ENCODE measurements at regions not wholly inside any gene's neighbourhood (a gene's known extent, or its start where the extent isn't known, plus 50 kb on each side); places are given as distances from the start of the nearest gene placed in this dataset.

DNA sequence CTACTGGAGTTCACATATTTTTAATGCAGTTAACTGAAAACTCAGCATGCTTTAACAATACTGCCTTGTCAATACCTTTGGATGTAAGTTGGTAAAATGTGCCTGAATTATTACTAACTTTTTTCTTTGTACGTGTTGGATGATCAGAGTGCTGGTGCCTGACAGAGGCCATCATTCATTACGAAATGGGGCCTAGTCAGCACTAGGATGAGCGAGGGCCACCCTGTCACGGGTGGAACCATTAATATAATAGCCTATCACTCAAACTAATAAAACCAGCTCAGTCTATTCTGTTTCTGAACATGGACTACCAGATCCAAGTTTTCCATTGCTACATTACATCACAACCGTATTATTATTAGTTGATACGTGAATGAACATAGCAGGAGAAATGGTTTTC lies 501.7 kb upstream of the TENM3 start:
- no peak for ATAC-seq
- no peaks in the 10 kb centered on the region for H3K4me1 ChIP-seq
- intact Hi-C loops (cut with DNase I): no loop called here
- DNase-seq: no peak
- no peak overlapping the region for H3K27ac ChIP-seq
- H3K4me3 ChIP-seq: no peak overlapping the region
- no peaks in the 10 kb centered on the region for H3K36me3 ChIP-seq
- no peaks in the 10 kb centered on the region for H3K27me3 ChIP-seq
- peaks cover 0 to 11% of the 10 kb centered on the region in 2 donors for H3K9me3 ChIP-seq
- TF ChIP-seq, protein P1, sequence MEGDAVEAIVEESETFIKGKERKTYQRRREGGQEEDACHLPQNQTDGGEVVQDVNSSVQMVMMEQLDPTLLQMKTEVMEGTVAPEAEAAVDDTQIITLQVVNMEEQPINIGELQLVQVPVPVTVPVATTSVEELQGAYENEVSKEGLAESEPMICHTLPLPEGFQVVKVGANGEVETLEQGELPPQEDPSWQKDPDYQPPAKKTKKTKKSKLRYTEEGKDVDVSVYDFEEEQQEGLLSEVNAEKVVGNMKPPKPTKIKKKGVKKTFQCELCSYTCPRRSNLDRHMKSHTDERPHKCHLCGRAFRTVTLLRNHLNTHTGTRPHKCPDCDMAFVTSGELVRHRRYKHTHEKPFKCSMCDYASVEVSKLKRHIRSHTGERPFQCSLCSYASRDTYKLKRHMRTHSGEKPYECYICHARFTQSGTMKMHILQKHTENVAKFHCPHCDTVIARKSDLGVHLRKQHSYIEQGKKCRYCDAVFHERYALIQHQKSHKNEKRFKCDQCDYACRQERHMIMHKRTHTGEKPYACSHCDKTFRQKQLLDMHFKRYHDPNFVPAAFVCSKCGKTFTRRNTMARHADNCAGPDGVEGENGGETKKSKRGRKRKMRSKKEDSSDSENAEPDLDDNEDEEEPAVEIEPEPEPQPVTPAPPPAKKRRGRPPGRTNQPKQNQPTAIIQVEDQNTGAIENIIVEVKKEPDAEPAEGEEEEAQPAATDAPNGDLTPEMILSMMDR (IDR thresholded peaks at IDR 0.05): no peak

- intact Hi-C loops (cut with DNase I): no loop called here
- ATAC-seq (no peak), DNase-seq (no peak)
- H3K36me3 ChIP-seq: no peaks in the 10 kb centered on the region
- no peaks in the 10 kb centered on the region for H3K4me1 ChIP-seq
- TF ChIP-seq, protein P1 (IDR thresholded peaks at IDR 0.05): no peak
- no peak overlapping the region for H3K4me3 ChIP-seq
- no peak overlapping the region for H3K27ac ChIP-seq
- H3K27me3 ChIP-seq: no peaks in the 10 kb centered on the region
- peaks cover 0 to 11% of the 10 kb centered on the region in 2 donors for H3K9me3 ChIP-seq
Observed at GRCh38 chr4:181745933-181746625, 497.1 kb upstream of the TENM3 start.

GRCh38 chr4:181748581-181748980 lies 494.6 kb upstream of the TENM3 start:
- ATAC-seq: no peak
- Histone ChIP-seq H3K36me3 (no peaks in the 10 kb centered on the region), H3K27me3 (no peaks in the 10 kb centered on the region), H3K4me3 (no peak overlapping the region), H3K4me1 (no peaks in the 10 kb centered on the region), H3K27ac (no peak overlapping the region), H3K9me3 (peaks cover 0 to 10% of the 10 kb centered on the region in 2 donors)
- DNase-seq: no peak
- TF ChIP-seq, protein P1 (IDR thresholded peaks at IDR 0.05): no peak
- intact Hi-C loops (cut with DNase I): no loop called here

GRCh38 chr4:181752516-181752915 lies 490.7 kb upstream of the TENM3 start:
- no peak for DNase-seq
- H3K4me3 ChIP-seq: no peak overlapping the region
- H3K4me1 ChIP-seq: no peaks in the 10 kb centered on the region
- no peaks in the 10 kb centered on the region for H3K9me3 ChIP-seq
- no peak overlapping the region for H3K27ac ChIP-seq
- no peaks in the 10 kb centered on the region for H3K27me3 ChIP-seq
- no peaks in the 10 kb centered on the region for H3K36me3 ChIP-seq
- TF ChIP-seq, protein P1 (IDR thresholded peaks at IDR 0.05): no peak
- no peak for ATAC-seq
- intact Hi-C loops (cut with DNase I): no loop called here

DNA sequence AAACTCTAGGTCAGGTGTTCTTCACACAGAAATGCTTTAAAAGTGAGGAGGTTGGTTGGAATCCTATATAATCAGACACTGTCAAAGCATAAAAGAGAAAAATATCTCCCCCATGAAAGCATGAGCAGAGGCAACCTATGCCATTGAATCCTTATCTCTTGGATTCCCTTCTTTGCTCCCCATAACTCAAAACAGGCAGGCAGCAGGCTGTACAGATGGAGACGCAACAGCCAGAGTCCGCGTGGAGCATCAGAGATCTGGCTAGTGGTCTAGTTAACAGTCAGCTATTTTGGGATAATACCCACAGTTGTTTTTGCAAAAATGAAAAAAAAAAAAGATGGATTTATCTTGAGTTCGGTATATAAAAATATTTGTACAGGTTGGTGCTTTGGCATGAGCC lies 490.0 kb upstream of the TENM3 start:
- Histone ChIP-seq H3K4me1 (no peaks in the 10 kb centered on the region), H3K9me3 (no peaks in the 10 kb centered on the region), H3K36me3 (no peaks in the 10 kb centered on the region), H3K27ac (no peak overlapping the region), H3K4me3 (no peak overlapping the region), H3K27me3 (no peaks in the 10 kb centered on the region)
- no peak for ATAC-seq
- TF ChIP-seq, protein P1 (IDR thresholded peaks at IDR 0.05): no peak
- DNase-seq: no peak
- intact Hi-C loops (cut with DNase I): no loop called here
